Prostate gland (tissue), 2 donors: ENCODE measurements at regions not wholly inside any gene's neighbourhood (a gene's known extent, or its start where the extent isn't known, plus 50 kb on each side); places are given as distances from the start of the nearest gene placed in this dataset.

Source experiments
- DNase-seq: peaks from one replicate; pipeline ENCODE4 v3.0.0-alpha.2; 2019; ENCODE audit warnings: low spot score
- H3K27ac ChIP-seq, 2 donors: fragments of 200-600 bp; sonication (generic); 2 replicates each; pipeline ENCODE4 v1.5.1; 2017 to 2019
- H3K27me3 ChIP-seq: fragments of 200-600 bp; sonication (generic); replicated peaks from 2 replicates; pipeline ENCODE4 v1.5.1; 2019; ENCODE audit not compliant: insufficient read depth
- H3K36me3 ChIP-seq, 2 donors: fragments of 200-600 bp; sonication (generic); 1 replicate in 1 of 2; 2 replicates in 1 of 2; pipeline versions ENCODE4 v1.5.1 to v1.8.1; 2017 to 2019
- H3K4me1 ChIP-seq: fragments of 200-600 bp; sonication (generic); replicated peaks from 2 replicates; pipeline ENCODE4 v1.5.1; 2019
- H3K4me3 ChIP-seq, 2 donors: fragments of 200-600 bp; sonication (generic); 2 replicates each; pipeline ENCODE4 v1.5.1; 2017 to 2019
- H3K9me3 ChIP-seq: fragments of 200-600 bp; sonication (generic); 2 replicates; pipeline ENCODE4 v1.5.1; 2017
- POLR2A ChIP-seq: fragments of 450-650 bp; IDR thresholded peaks from one replicate; pipeline ENCODE4 v1.6.1; 2016; ENCODE audit warnings: antibody characterized with exemption, mild to moderate bottlenecking
- POLR2AphosphoS5 ChIP-seq: sonication (generic); formaldehyde crosslinking; IDR thresholded peaks from one replicate; pipeline ENCODE4 v1.6.1; 2017; ENCODE audit warnings: antibody characterized with exemption
- WGBS: methylation state at CpG from one replicate; pipeline ENCODE4 v1.1.5; 2018; 5-methylcytosine and 5-hydroxymethylcytosine counted together
- intact Hi-C: fragments of 100-400 bp; cut with DNase I; formaldehyde crosslinking; loops from one replicate; pipeline ENCODE4 v1.14.2; 2022
- TF ChIP-seq, protein P1 (sequence below), 4 experiments: fragments of 200-600 bp in 2 of 4; fragments of 450-650 bp in 2 of 4; sonication (generic) in 2 of 4; IDR thresholded peaks; 1 replicate in 3 of 4; 2 replicates in 1 of 4; pipeline ENCODE4 v1.5.1; 2016 to 2019; ENCODE audit warnings: antibody characterized with exemption in 4 of 4, mild to moderate bottlenecking in 2 of 4, moderate library complexity in 2 of 4

DNA sequence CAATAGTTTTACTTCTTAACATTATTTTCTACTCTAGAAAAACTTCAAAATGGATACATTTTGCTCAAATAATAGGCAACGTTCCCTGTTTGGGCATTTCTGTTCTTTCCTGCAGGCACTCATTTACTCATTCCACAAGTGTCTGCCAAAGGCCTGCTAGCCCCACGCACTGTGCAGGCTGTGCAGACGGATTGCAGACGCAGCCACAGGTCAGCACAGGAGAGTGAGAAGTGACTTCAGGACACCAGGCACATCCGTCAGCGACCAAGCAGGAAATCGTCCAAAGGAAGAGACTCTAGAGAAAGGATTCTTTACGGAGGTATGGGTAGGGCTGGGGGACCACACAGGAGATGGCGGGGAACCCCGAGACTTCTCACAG, 103.0 kb upstream of the AGAP1 start:
- Histone ChIP-seq H3K27me3 (no peaks in the 10 kb centered on the region), H3K4me1 (no peaks in the 10 kb centered on the region), H3K4me3 (no peak overlapping the region), H3K9me3 (no peaks in the 10 kb centered on the region), H3K27ac (no peak overlapping the region), H3K36me3 (no peaks in the 10 kb centered on the region)
- TF ChIP-seq POLR2A (no peak), POLR2AphosphoS5 (no peak)
- TF ChIP-seq, protein P1, sequence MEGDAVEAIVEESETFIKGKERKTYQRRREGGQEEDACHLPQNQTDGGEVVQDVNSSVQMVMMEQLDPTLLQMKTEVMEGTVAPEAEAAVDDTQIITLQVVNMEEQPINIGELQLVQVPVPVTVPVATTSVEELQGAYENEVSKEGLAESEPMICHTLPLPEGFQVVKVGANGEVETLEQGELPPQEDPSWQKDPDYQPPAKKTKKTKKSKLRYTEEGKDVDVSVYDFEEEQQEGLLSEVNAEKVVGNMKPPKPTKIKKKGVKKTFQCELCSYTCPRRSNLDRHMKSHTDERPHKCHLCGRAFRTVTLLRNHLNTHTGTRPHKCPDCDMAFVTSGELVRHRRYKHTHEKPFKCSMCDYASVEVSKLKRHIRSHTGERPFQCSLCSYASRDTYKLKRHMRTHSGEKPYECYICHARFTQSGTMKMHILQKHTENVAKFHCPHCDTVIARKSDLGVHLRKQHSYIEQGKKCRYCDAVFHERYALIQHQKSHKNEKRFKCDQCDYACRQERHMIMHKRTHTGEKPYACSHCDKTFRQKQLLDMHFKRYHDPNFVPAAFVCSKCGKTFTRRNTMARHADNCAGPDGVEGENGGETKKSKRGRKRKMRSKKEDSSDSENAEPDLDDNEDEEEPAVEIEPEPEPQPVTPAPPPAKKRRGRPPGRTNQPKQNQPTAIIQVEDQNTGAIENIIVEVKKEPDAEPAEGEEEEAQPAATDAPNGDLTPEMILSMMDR (IDR thresholded peaks at IDR 0.05), result no peak
- DNase-seq, result no peak
- 77% methylated on average over 10 of the region's 10 CpGs for WGBS
- intact Hi-C loops, result no loop called here

DNA sequence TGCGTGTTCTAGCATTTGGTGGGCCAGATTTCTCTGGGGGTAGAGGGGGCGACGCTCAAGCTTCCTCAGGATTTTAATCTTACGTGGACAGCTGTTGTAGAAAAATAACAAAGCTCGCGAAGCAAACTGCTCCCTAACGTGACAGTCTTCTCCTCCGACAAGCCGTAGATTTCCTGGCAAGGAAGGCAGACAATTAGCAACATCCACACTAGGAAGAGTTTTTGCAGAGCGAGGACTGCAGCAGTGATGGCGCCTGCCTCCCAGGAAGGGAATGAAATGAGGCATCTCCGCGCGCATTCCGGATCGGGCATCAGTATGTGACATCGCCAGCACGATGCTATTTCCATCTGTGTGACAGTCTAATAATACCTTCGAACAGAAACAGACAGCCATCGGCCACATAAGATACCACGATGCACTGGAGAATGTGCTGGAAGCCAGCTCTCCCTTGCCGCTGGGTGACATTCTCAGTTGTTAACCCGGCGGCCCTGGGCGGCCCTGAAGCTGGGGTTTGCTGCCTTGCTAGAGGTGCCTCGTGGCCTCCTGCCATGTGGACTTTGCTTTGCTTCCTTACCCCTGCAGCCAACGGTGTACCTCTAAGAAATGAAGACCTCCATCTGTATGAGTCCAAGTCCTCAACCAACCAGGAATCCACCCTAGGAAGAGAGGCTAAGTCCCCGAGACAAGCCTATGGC, 101.8 kb upstream of the AGAP1 start:
- Histone ChIP-seq H3K36me3 (no peaks in the 10 kb centered on the region), H3K27ac (no peak overlapping the region), H3K9me3 (no peaks in the 10 kb centered on the region), H3K4me1 (no peaks in the 10 kb centered on the region), H3K27me3 (no peaks in the 10 kb centered on the region), H3K4me3 (no peak overlapping the region)
- no peak for TF ChIP-seq POLR2A
- TF ChIP-seq, protein P1 (IDR thresholded peaks at IDR 0.05), result no peak
- TF ChIP-seq POLR2AphosphoS5, result no peak
- intact Hi-C loops, result no loop called here
- WGBS, result 89% methylated on average over 28 of the region's 28 CpGs
- no peak for DNase-seq

DNA sequence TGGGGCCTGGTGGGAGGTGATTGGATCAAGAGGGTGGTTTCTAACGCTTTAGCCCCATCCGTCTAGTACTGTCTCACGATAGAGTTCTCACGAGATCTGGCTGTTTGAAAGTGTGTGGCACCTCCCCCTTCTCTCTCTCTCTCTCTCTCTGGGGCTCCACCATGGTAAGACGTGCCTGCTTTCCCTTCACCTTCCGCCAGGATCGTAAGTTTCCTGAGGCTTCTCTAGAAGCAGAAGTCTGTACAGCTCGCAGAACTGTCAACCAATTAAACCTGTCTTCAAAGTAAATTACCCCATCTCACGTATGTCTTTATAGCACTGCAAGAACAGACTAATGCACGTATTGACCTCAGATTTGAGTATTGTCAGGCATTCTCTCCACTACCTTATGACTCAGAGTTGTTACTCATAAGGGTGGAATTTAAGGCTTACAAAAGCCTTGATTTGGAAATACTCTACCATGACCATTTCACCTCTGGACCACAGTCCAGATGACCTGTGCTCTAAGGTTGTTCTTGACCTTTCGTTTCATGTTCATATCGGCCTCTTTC, 99.5 kb upstream of the AGAP1 start:
- no peak overlapping the region for H3K4me3 ChIP-seq
- H3K27me3 ChIP-seq, result no peaks in the 10 kb centered on the region
- no peaks in the 10 kb centered on the region for H3K4me1 ChIP-seq
- TF ChIP-seq, protein P1 (IDR thresholded peaks at IDR 0.05), result no peak
- TF ChIP-seq POLR2A (no peak), POLR2AphosphoS5 (no peak)
- intact Hi-C loops, result no loop called here
- WGBS, result 89% methylated on average over 12 of the region's 12 CpGs
- H3K9me3 ChIP-seq, result no peaks in the 10 kb centered on the region
- H3K36me3 ChIP-seq, result no peaks in the 10 kb centered on the region
- H3K27ac ChIP-seq, result no peak overlapping the region
- DNase-seq, result no peak

DNA sequence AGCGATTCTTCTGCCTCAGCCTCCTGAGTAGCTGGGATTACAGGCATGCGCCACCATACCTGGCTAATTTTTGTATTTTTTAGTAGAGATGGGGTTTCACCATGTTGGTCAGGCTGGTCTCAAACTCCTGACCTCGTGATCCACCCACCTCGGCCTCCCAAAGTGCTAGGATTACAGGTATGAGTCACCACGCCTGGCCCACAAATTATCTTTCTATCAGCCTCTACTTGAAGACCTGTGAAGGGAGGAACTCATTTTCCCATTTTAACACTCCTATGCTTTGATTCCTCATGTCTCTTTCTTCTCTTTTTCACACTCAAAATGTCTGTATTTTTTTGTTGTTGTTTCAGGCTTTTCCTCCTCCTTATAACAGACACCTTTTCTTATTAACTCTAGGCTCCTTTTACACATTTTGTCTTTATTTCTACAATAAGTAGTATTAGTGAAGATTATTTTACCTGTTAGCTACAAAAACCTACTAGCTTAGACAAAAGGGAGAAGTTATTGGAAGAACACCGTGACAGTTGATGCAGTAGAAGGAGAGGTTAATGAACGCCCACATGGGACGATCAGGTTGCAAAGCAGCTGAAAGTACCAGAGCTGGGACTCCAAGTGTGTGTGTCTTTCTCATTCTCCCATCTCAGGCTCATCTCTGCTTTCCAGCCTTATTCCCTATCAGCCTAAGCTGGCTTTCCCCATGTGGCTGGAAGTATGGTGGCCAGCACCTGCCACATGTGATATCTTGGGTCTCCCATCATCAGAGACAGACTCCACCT, 97.6 kb upstream of the AGAP1 start:
- Histone ChIP-seq H3K36me3 (no peaks in the 10 kb centered on the region), H3K4me3 (no peak overlapping the region), H3K4me1 (no peaks in the 10 kb centered on the region), H3K27ac (no peak overlapping the region), H3K27me3 (no peaks in the 10 kb centered on the region), H3K9me3 (no peaks in the 10 kb centered on the region)
- WGBS, result 81% methylated on average over 8 of the region's 8 CpGs
- no peak for TF ChIP-seq POLR2A
- TF ChIP-seq POLR2AphosphoS5, result no peak
- TF ChIP-seq, protein P1 (IDR thresholded peaks at IDR 0.05), result no peak
- DNase-seq, result no peak
- intact Hi-C loops, result no loop called here
